Right lung (tissue), 2 donors: ENCODE measurements at regions not wholly inside any gene's neighbourhood (a gene's known extent, or its start where the extent isn't known, plus 50 kb on each side); places are given as distances from the start of the nearest gene placed in this dataset.

ENCODE experiments used
- DNase-seq, 2 donors: peaks; one replicate each; pipeline ENCODE4 v3.0.0-alpha.2; 2013

DNA sequence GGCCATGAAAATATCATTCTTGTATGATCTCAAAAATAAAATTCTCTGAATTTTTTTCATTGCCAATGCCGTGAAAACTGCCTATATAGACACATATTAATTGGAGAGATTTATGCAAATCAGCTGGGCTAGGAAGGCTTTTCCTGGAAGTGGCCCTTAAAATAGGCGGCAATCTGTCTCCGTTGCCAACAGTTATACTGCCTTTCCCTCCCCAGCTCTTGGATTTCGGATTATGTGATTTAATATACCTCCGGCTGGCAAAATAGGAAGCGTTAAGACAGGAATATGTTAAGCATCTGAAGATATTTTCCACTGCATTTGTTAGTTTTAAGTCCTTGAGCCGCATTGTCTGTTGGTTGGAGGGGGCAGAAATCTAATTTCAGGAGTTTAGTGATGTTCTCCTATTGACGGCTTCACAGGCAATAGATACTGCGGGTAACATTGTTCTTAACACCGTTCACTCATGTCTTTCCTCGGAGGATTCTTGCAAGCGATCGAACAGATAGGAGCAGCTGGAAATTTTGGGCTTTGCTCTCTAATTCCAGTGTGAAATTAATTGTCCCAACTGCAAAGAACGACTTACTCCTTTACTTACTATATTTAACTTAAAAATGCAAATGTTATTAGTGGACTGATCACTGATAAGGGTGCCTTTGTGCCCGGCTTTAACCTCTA is 113.3 kb downstream of the LINC00237 start:
- DNase-seq = no peak

DNA sequence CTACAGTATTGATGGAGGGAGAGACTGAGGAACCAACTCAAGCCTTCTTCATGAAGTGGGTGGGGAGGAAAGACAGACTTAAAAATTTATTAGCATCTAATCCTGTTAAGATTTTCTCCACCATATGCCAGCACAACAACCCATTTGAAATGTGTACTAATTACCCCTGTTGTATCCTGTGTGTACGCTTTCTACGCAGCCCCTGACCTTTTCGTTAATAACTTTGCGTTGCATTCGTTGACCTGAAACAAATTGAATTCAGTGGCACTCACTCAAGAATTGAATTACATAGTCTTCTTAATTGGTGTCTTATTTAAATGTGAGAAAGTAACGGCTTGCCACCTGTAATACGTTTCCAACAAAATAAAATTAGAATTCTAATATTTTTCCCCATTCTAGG is 113.9 kb downstream of the LINC00237 start:
- DNase-seq = no peak

DNA sequence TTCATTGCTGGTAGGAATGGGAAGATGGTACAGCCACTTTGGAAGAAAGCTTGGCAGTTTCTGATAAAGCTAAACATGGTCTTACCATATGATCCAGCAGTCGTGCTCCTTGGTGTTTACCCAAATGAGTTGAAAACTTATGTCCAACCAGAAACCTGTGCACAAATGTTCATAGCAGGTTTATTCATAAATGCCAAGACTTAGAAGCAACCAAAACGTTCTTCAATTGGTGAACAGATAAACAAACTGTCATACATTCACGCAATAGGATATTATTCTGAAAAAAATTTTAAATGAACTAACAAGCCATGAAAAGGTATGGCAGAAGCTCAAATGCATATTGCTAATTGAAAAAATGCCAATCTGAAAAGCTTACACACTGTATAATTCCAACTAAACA is 117.1 kb downstream of the LINC00237 start:
- no peak for DNase-seq

DNA sequence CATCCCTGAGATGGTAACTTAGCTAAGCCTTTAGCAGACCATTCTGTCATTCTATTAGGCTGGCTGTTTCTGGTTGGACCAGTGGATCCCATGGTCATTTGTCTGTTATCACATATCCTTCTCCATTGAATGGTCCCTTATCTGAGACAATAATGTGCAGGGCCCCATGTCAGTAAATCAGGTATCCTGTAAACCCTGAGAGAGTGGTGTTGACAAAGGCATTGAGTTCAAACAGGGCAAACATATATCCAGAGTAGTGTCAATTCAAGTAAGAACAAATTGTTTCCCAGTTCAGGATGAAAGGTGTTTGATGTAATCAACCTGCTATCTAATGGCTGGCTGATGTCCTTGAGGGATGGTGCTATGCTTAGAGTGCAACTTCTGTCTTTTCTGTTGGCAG is 126.2 kb downstream of the LINC00237 start:
- DNase-seq = no peak

DNA sequence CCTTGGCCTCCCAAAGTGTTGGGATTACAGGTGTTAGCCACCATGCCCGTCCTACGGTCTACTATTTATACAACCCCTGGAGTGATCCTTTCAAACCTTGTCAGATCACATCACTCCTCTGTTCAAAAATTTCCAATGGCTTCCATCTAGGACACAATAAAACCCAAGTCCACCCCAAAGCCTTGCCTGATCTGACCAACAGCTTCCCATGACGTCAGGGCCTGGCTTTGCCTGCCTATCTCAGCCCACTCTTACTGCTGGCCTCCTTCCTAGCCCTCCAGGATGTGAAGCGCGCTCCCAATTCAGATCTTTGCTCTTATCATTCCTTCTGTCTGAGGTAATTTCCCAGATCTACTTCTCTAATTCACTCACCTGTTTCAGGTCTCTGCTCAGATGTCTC is 128.4 kb downstream of the LINC00237 start:
- no peak for DNase-seq

DNA sequence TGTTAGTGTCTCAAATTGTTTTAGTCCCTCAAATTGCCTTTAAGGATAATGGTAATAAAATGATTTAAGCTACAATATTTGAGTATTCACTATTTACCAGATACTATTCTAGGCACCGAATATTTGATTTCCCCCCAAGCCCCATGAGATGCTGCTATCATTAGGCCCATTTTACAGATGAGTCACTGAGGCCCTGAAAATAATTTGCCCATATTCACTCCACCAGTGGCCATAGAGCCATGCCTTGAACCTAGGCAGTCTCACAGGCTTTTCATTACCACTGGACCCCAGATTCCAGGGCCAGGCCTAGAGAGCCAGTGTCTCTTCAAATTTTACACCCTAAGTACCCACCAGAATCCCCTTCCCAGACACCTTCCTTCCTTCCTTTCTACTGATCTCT is 133.7 kb downstream of the LINC00237 start:
- DNase-seq = no peak

DNA sequence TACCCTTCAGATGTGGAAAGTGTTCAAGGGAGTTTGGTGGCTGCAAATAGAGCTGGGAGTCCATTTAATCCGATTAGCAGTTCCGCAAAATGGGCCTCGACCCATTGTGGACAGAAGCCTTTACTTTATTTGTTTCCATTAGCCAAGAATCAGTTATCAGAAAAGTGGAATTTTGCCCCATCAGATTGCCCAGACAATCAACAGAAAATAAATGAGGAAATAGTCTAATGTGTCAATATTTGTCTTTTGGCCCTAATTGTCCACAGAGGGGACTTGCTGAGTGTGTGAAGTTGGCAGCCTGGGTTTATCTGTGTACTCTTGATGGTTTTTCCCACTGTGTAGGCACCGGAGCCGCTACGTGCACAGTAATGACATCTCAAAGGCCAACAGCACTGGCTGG is 134.3 kb downstream of the LINC00237 start:
- no peak for DNase-seq

DNA sequence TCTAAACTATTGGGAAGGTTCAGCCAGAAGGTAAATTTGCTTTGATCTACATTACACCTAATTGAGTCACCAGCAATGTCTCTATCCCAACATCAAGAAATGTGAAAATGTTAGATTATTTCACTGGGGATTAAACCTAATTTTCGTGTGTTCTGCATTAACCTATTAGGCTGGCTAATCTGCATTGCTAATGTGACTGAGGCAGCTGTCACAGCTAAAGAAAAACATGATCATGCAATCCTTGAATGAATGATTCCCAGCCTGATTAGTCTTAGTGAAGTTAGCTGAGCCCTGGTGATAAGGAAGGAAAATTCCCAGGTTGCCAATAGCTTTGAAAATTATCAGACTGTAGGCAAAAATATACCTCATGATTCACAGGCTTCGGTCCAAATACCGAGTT is 135.3 kb downstream of the LINC00237 start:
- no peak for DNase-seq

DNA sequence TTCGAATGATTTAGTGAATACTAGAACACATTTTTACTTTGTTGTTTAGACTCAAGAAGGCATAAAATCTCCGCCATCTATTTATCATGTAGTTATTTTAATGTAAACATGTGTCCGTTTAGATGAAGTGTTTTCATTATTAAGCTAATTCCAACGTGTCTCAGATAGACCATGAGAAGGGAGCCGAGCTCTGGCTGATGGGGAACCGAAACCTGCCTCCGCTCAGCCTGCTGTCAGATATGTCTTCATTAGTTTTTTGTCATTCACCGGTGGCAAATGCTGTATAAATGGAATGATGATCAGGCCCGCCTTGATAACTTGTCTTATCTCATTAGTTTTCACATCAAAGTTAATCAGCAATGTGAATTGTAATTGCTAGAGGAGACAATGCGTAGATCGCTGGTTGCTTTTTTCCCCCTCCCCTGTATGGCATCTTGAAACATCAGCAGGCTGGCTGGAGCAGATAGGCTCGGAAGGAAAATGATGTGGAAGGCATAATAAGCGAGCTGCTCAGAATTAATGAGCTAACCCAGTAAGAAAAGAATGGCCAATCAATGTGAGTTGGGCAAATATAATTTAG is 136.4 kb downstream of the LINC00237 start:
- no peak for DNase-seq

DNA sequence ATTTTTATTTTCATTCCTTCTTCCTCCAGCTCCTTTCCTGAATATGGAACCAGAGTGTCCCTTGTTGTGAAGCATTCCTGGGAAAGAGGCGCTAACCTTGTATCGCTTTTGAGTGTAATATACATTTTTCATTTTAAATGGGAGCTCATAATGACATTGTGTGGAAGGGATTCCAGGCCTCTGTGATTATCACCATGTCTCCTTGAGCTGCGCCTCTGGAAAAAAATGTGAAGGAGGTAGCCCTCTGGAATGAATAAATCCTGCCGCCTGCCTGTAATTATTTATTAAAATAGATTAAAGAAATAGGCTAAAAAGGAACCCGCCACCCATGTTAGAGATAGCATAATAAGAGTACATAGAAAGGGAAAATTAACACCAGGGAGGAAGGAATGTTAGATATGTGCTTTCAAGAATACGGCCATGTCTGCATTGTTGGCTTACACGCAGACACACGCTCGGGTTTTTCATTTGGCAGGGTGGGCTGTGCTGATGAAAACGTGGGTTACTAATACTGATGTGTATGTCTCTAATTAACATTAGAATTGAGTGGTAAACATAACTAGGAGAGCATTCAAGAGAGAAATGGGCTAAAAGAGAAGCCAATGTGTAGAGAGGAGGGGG is 138.5 kb downstream of the LINC00237 start:
- no peak for DNase-seq

DNA sequence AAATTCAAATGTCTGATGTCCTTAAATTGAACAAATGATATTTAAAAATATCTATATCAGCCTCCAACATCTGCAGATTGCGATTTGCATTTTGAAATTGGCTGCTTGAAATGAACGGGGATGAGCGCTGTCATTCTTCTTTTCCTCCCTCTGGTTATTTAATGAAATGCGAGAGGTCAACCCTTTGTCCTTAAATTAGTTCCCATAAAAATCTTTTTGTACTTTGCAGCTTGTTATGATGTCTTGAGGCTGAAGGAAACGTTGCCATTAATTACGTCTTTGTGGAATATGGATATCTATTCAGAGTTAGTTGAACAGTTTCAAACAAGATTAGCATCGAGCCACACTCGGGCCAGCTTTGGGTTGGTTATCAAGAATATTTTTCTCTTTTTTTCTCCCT is 140.0 kb downstream of the LINC00237 start:
- DNase-seq = no peak

DNA sequence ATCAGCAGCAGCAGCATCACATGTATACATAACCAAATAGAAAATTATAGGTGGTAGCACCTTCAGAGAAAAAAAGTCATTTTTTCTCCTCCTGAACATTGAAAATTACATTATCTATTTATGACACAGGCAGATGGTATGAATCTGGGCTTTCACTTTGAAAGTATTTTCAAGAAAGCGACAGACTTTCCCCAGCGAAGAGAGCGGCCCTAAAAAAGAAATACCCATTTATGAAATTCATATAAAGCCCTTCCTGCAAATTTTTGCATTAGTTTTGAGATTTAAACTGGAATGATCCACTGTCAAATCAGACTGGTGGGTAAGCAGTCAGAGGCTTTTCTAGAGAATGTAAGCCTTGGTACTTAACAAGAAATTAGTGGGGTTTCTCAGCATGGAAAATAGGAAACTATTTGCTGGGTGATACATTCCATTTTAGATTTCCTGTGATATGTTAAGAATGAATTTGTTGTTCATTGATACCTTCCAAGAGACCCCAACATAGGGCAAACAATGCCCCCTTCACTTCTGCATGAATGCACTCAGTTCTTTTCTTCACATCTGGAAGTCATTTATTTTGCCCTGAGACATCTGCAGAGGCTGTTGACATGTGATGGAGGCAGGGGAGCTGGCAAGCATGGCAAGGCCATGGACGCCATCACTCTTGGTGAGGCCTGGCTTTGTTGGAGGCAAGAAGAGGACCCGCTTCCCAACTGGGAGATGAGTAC is 147.0 kb downstream of the LINC00237 start:
- DNase-seq = no peak

DNA sequence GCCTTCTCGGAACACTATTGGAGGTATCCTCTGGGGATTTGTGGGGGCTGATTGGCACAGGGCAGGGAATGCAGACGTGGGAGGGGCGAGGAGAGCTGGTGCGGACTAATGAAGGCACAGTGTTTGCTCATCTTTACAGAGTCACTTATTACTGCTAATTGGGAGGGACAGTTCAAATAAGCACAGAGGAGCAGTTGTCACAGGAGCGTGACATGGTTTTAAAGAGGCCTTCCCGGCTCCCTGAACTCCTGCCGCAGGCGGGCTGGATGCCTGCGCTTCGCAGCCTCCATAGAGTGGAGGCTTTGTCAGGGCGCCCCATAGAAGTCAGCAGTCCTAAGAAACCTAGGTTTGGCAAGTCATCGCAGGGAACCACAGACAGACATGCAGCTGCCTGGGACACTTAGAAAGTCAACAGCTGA is 149.6 kb downstream of the LINC00237 start:
- no peak for DNase-seq

DNA sequence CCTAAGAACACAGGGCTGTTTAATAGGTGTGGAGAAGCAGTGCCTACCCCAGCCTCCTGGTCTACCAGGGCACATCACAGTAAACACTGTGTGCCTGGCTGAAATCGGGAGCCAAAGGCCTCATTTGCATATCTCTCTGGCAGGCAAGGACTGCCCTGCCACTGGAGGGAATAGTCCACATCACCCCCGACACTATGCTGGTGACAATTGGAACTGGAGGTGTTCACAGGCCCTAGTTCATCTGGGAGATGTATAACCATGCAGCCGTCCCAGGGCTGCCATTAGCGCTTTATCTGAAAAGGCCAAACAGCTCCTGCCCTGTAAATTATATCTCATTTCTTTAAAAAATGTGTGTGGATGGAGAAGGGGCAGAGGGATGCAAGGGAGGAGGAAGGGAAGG is 150.3 kb downstream of the LINC00237 start:
- DNase-seq = no peak

DNA sequence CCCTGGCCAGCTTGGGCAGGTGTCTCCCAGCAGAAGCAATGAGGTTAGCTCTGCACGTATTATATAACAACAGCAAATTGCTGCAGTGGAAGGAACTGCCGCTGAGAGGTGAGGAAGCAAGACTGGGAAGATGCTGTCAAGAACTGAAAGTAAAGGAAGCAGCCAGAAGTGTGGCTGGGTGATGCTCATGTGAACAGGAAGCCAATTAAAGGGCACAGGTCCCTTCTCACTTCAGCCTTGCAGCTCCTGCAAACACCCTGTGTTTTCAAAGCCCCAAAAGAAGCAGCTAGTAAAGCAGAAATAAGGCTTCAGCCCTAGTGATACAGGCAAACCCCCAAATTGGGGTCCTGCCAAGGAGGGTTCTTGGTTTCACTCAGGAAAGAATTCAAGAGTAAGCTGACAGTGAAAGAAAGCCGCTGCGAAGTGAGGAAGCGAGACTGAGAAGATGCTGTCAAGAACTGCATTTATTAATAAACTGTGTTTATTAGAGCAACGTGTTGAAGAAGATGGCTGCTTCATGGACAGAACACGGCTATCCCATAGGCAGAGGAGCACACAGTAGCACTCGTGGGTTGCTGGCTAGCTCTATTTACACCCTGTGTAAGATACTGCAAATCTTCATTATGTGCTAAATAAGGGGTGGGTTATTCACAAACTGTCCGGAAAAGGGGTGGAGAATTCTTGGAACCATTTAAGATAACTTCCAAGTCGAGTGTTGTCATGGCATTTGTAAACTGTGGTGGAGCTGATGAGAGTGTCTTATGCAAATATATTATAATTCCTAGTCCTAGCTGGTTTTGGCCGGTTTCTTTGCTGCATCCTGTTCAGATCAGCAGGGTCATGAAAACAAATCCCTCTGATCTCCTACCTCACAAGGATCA is 152.2 kb downstream of the LINC00237 start:
- peak; percentile 38 to 66 for DNase-seq

DNA sequence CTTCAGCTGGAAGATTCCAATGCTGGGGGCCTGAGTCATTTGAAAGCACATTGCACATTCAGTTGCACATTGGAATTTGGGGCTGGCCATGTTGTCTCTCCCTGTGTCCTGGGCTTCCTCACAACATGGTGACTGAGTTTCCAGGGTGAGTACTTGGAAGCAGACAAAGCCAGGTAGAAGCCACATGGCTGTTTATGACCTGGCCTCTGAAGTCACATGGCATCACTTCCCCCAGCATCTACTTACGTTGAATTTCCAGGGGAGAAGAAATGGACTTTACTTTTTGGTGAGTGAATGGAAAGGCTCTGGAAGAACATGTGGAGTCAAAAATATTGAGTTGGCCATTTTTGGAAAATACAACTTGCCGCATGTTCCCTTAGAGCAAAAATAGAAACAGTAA is 155.5 kb downstream of the LINC00237 start:
- DNase-seq = no peak

DNA sequence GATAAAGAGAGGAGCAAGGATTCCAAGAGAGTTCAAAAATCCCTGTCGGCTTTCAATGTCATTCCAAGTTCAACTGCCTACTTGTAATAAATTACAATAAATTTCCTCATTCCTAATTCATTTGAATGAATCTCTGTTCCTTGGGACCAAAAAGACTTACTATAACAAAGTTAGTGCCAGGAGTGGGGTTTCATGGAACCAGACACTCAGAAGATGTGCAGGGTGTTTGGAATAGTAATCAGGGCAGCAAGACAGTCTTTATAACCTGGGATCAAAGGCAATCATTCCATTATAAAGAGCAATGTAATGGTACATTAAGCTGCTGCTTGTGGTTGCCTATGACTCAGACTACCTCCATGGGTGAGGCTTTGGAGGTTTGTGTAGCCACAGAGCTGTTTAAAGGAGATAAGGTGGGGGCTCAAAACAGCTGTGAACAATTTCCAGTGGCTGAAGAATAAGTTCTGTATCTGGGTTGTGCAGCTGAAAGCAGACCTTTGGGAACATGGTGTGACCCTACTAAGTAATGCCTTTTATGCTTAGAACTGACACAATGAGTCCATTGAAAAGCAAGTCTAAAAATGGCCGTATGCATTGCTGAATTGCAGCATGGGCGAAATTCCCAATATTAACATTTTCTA is 159.9 kb downstream of the LINC00237 start:
- no peak for DNase-seq

DNA sequence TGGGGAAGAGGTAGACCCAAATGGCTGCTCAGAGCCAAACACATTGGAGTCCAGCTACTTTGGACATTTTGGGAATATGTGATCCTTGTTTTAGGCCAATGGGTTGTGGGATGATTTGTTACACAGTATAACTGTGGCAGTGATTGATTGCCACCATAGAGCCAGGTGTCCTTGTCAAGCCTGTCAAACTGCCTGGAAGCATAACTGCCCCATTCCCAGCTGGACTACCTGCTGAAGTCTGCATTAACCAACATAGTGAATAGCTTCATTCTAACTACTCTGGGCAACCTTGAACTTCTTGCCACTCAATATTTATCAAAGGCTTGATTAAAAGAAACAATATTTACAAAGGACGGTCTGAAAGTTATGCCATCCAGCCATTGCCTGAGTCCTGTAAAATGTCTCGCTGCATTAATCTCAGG is 164.7 kb downstream of the LINC00237 start:
- no peak for DNase-seq

DNA sequence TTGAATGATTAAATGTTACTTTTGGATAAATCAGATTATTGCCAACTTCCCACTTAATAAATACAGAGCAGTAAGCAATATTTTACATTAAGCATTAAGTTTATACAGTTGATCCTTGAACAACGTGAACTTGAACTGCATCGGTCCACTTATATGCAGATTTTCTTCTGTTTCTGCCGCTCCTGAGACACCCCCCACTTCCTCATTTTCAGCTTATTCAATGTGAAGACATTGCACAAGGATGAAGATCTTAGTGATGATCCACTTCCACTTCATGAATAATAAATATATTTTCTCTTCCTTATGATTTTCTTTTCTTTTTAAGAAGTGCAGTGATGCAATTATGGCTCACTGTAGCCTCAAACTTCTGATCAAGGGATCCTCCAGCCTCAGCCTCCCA is 167.2 kb downstream of the LINC00237 start:
- DNase-seq = no peak

DNA sequence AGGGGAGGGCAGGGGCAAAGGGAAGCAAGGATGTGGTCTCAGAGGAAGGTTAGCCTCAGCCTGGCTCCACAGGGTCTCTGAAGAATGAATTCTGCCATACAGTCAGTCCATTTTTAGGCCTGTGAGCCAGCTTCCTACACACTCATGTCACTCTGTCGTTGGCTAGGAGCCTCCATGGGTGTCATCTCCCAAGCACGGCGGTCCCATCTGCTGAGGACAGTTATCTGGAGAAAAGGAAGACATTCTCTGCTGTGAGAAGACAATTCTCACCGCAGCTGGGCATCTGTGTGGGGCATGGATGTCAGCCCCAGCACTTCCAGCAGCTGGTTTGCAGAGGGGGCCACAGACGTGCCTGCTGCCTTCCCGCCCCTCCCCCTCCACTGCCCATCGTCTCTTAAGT is 167.6 kb downstream of the LINC00237 start:
- no peak for DNase-seq

DNA sequence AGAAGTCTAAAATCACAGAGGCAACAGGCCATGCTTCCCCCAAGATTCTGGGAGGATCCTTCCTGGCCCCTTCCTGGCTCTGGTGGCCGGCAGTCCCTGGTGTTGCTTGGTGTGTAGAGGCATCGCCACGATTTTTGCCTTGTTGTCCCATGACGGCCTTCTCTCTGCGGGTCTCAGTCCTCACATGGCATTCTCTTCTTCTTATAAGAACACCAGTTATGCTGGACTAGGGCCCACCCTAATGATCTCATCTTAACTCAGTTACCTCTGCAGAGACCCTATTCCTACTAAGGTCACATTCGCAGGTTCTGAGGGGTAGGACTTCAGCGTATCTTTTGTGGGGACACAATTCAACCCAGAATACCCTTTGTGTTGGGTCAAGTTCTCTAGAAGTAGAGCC is 168.0 kb downstream of the LINC00237 start:
- no peak for DNase-seq
